ENCODE measurements at regions not wholly inside any gene's neighbourhood (a gene's known extent, or its start where the extent isn't known, plus 50 kb on each side); places are given as distances from the start of the nearest gene placed in this dataset.
"Not testable (repeated sequence)": the region's sequence is repeated elsewhere in the genome, so short reads cannot be mapped to it uniquely, and the experiment has no call there.

DNA sequence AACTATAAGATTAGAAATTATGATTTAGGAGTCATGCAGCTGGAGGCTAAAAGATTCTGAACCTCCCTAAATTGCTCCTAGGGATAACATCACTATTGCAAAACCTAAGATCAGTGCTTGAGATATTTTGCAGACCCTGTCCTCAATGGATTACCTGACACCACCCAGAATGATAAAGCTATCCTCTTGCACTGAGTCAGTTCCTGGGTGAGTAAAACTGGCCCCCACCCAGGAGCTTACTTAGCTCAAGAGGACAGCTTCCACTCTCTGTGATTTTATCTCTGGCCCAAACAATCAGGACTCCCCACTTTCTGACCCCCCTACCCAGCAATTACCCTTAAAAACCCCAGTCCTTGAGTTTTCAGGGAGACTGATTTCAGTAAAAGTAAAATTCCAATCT, 2074.4 kb upstream of the RAG2 start:
- in situ Hi-C loops (cut with MboI; ENCODE audit: low sequenced_read_pairs, unreplicated experiment) = no loop called here
- no peak for TF ChIP-seq CTCF (IDR thresholded peaks at IDR 0.05; ENCODE audit: borderline replicate concordance, control extremely low read depth, extremely low read depth, insufficient read depth, missing control alignments)
- DNase-seq (ENCODE audit: low spot score) = no peak

DNA sequence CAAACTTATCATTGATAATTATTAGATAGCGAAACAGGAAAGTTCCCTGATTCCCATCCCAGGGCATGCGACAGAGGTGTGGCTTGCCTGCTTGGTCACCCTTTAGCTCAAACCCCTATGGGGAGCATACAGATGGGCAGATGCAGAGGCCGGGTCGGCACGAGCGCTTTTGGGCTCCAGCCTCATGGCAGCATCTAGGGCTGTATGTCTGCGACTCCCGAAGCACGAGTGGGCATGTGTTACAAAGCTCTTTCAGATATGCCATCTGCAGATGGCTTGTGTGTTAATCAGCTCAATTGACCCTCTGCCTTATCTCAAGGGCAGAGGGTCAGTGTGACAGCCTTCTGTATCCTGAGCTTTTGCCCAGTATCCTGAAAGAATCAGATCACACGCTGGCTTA, 2069.3 kb upstream of the RAG2 start:
- in situ Hi-C loops (cut with MboI; ENCODE audit: low sequenced_read_pairs, unreplicated experiment) = no loop called here
- no peak for TF ChIP-seq CTCF (IDR thresholded peaks at IDR 0.05; ENCODE audit: borderline replicate concordance, control extremely low read depth, extremely low read depth, insufficient read depth, missing control alignments)
- no peak for DNase-seq (ENCODE audit: low spot score)

DNA sequence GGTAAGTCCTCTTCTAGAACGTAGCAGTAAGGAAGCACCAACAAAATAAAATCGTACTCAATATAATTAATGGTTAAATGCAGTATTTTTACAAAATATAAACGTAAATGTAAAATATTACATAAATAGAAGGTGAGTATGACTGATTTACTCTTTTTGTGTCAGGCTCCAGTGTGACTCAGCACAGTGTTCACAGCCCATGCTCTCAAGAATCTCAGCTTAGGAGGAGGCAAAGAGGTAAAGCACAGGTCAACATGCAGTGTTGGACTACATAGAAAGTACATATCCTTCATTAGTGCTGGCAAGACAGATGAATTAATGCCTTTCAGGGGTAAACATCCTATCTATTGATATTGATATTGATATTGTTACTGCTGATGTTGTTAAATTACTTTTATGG, 2050.6 kb upstream of the RAG2 start:
- TF ChIP-seq CTCF (IDR thresholded peaks at IDR 0.05; ENCODE audit: borderline replicate concordance, control extremely low read depth, extremely low read depth, insufficient read depth, missing control alignments) = no peak
- in situ Hi-C loops (cut with MboI; ENCODE audit: low sequenced_read_pairs, unreplicated experiment) = no loop called here

DNA sequence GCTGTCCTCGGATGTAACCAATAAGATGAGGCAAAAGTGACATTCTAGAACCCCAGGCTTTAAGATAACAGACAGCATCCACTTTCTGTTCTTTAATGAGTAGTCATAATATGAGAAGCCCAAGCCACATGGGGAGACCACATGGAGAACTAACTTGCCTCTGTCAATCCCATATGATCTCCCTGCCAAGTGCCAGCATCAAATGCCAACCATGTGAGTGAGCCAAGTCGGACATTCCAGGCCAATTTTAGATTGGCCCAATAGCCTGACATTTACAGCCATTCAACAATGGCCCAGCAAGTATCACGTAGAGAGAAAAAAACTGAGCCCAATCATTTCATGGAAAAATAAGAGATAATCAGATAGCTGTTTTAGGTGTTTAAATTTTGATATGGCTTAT, 2048.3 kb upstream of the RAG2 start:
- in situ Hi-C loops (cut with MboI; ENCODE audit: low sequenced_read_pairs, unreplicated experiment) = no loop called here
- no peak for TF ChIP-seq CTCF (IDR thresholded peaks at IDR 0.05; ENCODE audit: borderline replicate concordance, control extremely low read depth, extremely low read depth, insufficient read depth, missing control alignments)
- no peak for DNase-seq (ENCODE audit: low spot score)

More for the DNA sequence above, 2050.6 kb upstream of the RAG2 start:
- no peak for DNase-seq (ENCODE audit: low spot score)

GRCh38 chr11:38640854-38641253, 2042.8 kb upstream of the RAG2 start:
- in situ Hi-C loops (cut with MboI; ENCODE audit: low sequenced_read_pairs, unreplicated experiment) = no loop called here
- no peak for TF ChIP-seq CTCF (IDR thresholded peaks at IDR 0.05; ENCODE audit: borderline replicate concordance, control extremely low read depth, extremely low read depth, insufficient read depth, missing control alignments)
- no peak for DNase-seq (ENCODE audit: low spot score)

GRCh38 chr11:38612701-38613100, 2014.7 kb upstream of the RAG2 start:
- no peak for DNase-seq (ENCODE audit: low spot score)
- TF ChIP-seq CTCF (IDR thresholded peaks at IDR 0.05; ENCODE audit: borderline replicate concordance, control extremely low read depth, extremely low read depth, insufficient read depth, missing control alignments) = no peak
- in situ Hi-C loops (cut with MboI; ENCODE audit: low sequenced_read_pairs, unreplicated experiment) = no loop called here

DNA sequence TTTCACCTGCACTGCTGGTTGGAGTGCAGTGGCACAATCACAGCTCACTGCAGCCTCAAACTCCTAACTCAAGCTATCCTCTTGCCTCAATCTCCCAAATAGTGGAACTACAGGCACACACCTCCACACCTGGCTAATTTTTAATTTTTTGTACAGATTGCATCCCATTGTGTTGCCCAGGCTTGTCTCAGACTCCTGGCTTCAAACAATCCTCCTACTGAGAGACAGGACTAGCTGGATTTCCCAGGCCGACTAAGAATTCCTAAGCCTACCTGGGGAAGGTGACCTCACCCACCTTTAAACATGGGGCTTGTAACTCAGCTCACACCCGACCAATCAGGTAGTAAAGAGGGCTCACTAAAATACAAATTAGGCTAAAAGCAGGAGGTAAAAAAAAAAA, 2003.3 kb upstream of the RAG2 start:
- DNase-seq (ENCODE audit: low spot score) = not testable (repeated sequence)

More for the DNA sequence above, 2003.3 kb upstream of the RAG2 start:
- in situ Hi-C loops (cut with MboI; ENCODE audit: low sequenced_read_pairs, unreplicated experiment) = not testable (repeated sequence)

All from GM13976 (cell line).